EL (cell line): ENCODE measurements at regions not wholly inside any gene's neighbourhood (a gene's known extent, or its start where the extent isn't known, plus 50 kb on each side); places are given as distances from the start of the nearest gene placed in this dataset.

Experiments used
- DNase-seq: peaks from one replicate; pipeline ENCODE4 v3.0.0-alpha.2; 2016

GRCh38 chr6:1516742-1517520 lies 92.8 kb upstream of the FOXC1 start:
- no peak for DNase-seq

DNA sequence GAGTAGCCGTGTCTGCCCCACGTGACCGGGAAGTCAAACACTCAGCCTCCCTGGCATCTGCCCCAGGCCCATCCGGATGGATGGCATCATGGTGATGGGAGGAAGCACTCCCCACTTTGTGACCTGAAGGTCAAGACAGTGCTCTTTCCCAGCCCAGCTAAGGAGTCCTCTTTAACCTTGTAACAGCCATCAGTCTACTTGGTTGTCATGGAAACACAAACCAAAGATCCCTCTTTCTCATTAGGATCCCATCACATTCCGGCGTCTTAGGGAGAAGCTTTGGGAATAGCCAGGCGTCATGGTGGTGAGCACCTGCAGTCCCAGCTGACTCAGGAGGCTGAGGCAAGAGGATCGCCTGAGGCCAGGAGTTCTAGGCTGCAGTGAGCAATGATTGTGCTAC lies 90.9 kb upstream of the FOXC1 start:
- DNase-seq: no peak

GRCh38 chr6:1519597-1519996 lies 90.1 kb upstream of the FOXC1 start:
- no peak for DNase-seq

GRCh38 chr6:1522779-1523178 lies 86.9 kb upstream of the FOXC1 start:
- DNase-seq: no peak

GRCh38 chr6:1524040-1524480 lies 85.7 kb upstream of the FOXC1 start:
- DNase-seq: peak; percentile 64

DNA sequence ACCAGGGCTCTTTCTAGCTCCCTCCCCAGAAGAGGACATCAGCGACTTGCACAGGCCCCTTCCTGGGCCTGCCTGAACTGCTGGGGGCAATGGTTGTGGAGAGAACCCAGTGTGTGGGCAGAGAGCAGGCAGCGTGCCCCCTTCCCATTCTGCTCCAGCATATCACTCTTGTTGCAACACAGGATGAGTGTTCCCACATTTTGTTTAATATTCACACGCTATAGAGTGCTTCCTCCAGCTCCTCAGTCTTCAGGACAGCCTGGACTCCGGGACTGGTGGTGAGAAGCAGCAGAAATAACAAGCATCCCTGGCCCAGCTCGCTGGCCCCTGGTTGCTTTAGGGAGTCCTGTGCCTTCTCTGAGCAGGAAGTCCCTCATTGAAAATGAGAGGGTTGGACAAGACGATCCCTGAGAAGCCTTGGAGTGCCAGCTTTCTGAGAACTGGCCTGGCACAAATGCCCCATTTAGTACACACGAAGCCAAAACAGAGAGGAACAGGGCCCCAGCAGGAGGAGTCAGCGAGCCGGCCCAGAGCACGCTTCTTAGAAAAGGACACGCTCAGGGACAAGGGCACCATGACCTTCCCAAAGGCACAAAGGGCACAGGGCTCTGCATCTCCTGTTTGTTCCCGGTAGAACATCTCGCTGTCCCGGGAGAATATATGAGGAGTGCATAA lies 84.2 kb upstream of the FOXC1 start:
- DNase-seq: no peak

DNA sequence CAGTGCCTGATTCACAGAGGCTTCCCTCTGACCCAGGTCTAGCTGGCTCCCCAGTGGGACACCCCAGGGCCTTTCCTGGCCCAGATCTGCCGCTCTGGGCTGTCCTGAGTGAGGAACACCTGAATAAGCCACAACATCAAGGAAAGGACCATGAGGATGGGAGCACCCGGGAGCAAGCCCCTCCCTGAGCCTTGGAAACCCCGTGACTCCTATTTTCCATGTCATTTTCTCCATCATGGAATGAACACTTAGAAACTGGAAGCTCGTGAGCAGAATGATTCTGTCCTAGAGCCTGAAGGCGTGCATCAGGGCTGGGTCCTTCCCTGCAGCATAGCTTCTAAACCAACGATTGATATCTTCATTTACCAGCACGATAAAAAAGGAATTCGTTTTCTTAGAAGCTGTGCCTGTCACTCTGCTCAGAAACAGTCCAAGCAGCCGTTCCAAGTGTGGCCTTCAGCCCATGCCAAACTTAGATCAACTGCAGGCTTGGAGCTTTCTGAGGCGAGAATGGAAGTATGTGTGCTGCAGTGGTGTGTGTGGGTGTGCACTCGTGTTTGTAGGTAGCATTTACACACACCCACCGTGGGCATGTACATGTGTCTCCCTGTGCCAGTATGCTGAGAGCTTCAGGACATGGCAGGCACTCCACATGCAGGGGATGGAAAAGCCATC lies 83.2 kb upstream of the FOXC1 start:
- DNase-seq: no peak

DNA sequence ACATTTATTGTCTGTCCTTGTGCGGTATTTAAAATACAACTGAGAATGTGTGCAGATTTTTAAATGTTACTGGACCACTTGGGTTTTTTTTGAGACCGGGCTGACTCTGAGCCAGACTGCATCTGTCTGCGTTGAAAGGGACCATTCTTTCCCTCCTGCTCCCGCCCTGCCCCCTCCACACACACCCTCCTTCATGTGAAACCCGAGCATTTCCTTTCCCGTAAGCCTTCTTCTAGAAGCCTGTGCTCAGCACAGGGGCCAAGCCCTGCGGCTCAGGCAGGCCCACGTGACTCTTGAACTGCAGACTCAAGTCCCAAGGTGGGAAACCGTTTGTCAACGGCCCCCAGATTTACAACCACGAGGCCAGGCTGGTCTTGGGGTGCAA lies 82.7 kb upstream of the FOXC1 start:
- peak; percentile 25 for DNase-seq

DNA sequence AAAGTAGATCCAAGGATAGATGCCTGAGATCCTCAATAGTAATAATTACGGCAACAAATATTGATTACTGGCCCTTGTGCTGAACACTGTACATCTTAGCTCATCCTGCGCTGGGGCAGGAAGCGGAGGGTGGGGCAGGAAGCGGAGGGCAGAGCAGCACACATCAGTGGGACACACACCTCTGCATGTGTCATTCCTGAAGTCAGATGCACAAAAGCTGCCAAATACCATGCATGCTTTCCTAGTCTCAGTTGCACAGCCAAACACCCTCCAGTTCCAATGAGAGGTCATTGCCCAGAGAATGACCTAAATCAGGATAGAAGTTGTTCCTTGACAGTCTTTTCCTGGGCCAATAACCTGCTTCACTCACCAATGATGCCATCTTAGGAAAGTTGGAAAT lies 74.4 kb upstream of the FOXC1 start:
- DNase-seq: peak; percentile 47

GRCh38 chr6:1536526-1537429 lies 72.9 kb upstream of the FOXC1 start:
- no peak for DNase-seq

- no peak for DNase-seq
These were observed 71.3 kb upstream of the FOXC1 start for GRCh38 chr6:1538369-1538768.

- no peak for DNase-seq
These were observed 70.8 kb upstream of the FOXC1 start for GRCh38 chr6:1538810-1539478.

- DNase-seq: no peak
These were observed 68.7 kb upstream of the FOXC1 start for GRCh38 chr6:1540864-1541521.

DNA sequence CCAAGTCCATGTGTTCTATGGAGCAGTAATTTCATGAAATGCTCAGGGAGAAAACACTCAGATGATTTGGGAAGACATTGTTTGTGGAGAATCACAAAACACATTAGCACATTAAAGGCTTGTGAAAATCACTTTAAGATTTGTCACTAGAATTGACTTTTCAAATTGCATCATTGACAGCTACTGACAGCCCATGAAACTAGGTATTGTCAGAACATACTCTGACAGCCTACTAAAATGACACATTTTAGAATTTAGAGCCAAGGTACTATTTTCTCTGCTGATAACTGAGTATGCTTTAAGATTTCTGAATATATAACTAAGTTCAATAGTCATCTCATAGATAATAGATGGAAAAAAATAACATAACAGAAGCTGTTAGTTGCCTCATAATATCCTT lies 67.4 kb upstream of the FOXC1 start:
- DNase-seq: no peak

DNA sequence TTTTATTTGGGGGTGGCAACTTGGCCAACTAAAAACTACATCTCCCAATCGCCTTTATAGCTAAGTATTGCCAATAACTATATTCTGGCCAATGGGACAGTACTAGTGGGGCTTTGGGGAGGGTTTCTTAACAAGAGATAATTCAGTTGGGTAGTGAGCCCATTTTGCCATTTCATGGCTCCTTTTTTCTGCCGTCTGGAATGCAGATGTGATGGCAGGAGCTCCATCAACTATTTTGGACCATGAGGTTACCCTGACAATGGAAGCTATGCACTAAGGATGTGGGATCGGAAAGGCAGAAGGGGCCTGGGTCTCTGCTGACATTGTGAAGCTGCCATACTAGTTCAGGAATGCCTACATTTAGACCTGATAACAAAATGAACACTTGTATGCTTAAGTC lies 67.0 kb upstream of the FOXC1 start:
- DNase-seq: no peak

DNA sequence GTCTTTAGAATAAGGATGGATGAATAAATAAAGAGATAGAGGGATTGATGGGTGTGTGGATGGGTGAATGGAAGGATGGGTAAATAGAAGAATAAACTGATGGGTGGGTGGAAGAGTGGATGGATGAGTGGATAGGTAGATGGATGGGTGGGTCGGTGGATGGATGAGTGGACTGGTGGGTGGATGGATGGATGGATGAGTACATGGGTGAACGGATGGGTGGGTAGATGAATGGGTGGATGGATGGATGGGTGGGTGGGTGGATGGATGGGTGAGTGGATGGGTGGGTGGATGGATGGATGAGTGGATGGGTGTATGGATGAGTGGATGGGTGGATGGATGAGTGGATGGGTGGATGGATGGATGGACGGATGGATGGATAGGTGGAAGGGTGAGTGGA lies 65.7 kb upstream of the FOXC1 start:
- no peak for DNase-seq

DNA sequence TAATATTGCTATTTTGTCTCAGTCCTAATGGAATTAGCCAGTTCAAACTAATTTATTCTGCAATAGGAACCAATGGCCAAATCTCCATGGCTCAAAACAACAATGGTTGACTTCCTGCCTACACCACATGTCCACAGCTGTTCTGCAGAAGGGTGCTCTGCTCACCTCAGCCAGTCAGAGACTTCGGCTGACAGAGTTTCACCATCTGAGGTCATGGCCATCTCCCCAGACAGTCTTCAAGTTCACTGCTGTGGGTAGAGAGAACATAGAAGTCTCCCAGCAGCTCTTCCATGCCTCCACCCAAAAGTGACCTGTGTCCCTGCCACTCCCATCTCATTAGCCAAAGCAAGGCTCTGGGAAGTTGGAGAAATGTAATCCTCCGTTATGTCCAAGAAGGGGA lies 65.1 kb upstream of the FOXC1 start:
- DNase-seq: no peak

DNA sequence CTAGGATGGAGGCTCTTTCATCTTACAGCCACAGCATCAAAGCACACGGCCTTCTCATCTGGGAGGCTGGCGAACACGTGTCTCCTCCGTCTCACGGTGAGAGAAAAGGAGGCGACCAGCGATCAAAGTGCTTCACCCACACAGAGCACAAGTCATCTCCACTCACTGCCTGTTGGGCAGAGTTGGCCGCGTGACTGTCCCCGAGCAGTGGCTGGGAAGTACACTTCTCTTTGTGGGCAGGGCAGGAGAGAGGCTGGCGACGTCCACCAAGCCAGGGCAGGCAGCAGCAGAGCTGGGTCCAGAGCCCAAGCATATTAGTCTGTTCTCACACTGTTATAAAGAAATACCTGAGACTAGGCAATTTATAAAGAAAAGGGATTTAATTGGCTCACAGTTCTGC lies 64.1 kb upstream of the FOXC1 start:
- DNase-seq: no peak

- no peak for DNase-seq
These were observed 61.9 kb upstream of the FOXC1 start for GRCh38 chr6:1547785-1548184.

GRCh38 chr6:1551249-1551648 lies 58.5 kb upstream of the FOXC1 start:
- no peak for DNase-seq

DNA sequence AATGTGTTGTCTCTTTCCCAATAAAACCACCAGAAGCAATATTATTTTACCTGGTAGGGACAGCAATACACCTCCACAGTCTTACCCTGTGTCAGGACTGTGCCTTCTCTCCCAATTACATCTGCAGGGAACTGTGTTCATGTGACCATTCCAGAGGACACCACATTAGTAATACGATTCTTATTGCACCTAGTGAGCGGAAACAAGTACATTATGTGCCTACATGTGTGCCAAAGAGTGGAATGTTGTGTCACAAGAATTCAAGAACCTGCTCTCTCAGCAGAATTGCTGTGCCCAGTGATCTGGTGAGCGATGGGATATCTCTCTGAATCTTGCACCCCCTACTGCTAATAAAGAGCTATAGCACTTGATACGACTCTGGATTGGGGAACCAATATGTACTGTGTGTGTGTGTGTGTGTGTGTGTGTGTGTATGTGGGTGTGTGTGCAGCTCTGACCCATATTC lies 57.4 kb upstream of the FOXC1 start:
- DNase-seq: peak; percentile 36
